Femur (tissue), 1 donor: ENCODE measurements at regions not wholly inside any gene's neighbourhood (a gene's known extent, or its start where the extent isn't known, plus 50 kb on each side); places are given as distances from the start of the nearest gene placed in this dataset.
"Not testable (repeated sequence)": the region's sequence is repeated elsewhere in the genome, so short reads cannot be mapped to it uniquely, and the experiment has no call there.

Experiments used
- DNase-seq: peaks from one replicate; pipeline ENCODE4 v3.0.0-alpha.2; 2017

GRCh38 chrX:74063426-74064155, 211.1 kb upstream of the XIST start:
- no peak for DNase-seq

- no peak for DNase-seq
Observed at GRCh38 chrX:74061879-74062278, 209.4 kb upstream of the XIST start.

- DNase-seq = no peak
Observed at GRCh38 chrX:74049126-74049525, 196.6 kb upstream of the XIST start.

GRCh38 chrX:74034066-74034465, 181.6 kb upstream of the XIST start:
- not testable (repeated sequence) for DNase-seq

DNA sequence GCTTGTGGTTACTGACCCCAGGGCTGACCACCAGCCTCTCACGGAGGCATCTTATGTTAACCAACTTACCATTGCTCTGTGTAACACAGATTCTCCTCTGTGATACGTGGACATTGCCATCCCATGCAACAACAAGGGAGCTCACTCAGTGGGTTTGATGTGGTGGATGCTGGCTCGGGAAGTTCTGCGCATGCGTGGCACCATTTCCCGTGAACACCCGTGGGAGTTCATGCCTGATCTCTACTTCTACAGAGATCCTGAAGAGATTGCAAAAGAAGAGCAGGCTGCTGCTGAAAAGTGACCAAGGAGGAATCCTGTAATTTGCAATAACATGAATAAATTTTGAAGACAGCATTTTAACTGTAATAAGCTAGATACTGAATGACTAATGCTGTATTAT, 179.0 kb upstream of the XIST start:
- not testable (repeated sequence) for DNase-seq

DNA sequence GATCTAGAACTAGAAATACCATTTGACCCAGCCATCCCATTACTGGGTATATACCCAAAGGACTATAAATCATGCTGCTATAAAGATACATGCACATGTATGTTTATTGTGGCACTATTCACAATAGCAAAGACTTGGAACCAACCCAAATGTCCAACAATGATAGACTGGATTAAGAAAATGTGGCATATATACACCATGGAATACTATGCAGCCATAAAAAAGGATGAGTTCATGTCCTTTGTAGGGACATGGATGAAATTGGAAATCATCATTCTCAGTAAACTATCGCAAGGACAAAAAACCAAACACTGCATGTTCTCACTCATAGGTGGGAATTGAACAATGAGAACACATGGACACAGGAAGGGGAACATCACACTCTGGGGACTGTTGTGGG, 178.3 kb upstream of the XIST start:
- DNase-seq = not testable (repeated sequence)

DNA sequence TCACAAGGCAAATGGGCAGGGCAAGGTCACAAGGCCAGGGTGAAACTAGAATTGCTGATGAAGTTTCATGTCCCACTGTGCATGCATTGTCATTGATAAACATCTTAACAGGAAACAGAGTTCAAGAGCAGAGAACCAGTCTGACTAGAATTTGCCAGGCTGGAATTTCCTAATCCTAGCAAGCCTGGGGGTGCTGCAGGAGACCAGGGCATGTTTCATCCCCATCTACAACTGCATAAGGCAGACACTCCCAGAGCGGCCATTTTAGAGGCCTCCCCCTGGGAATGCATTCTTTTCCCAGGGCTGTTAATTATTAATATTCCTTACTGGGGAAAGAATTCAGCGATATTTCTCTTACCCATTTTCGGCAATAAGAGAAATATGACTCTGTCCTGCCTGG, 172.6 kb upstream of the XIST start:
- not testable (repeated sequence) for DNase-seq

DNA sequence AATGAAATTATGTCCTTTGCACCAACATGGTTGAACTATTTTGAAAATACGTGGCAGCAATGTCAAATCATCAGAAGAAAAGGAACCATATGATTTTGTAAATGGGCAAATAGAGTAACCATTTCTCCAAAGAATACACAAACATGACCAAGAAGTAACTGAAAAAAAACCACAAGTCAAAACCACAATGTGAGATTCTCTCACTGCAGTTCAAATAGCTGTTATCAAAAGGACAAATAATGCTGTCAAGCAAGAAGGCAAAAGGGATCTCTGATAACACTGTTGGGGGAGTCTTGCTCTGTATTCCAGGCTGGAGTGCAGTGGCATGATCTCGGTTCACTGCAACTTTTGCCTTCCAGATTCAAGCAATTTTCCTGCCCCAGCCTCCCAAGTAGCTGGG, 170.7 kb upstream of the XIST start:
- DNase-seq = no peak

GRCh38 chrX:74018253-74018652, 165.7 kb upstream of the XIST start:
- no peak for DNase-seq

- DNase-seq = peak; percentile 49
Observed at GRCh38 chrX:74015379-74016019, 163.0 kb upstream of the XIST start.

DNA sequence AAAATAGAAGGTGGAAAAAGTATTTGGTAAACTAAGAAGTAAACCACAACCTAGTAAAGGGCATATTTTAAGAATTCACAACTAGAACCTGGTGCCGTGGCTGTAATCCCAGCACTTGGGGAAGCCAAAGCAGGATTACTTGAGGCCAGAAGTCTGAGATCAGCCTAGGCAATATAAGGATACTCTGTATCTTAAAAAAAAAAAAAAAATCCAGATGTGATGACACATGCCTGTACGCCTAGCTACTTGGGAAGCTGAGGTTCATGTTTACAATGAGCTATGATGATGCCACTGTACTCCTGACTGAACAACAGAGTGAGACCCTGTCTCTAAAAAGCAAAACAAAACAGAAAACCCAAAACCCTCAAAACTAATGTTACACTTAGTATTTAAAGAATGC, 156.5 kb upstream of the XIST start:
- no peak for DNase-seq

DNA sequence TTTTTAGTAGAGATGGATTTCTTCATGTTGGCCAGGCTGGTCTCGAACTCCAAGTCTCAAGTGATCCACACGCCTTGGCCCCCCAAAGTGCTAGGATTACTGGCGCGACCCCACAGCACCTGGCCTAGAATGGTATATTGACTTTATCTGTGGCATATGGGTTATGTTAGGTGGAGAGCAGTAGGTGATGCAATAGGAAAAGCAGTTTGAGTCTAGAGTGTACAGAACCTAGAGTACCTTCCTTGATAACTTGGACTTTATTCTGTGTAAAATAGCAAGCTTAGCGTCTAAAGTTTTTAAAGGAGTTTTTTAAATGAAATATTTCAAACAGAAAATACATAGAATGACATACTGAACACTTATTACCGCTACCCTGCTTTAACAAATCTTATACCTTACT, 139.5 kb upstream of the XIST start:
- DNase-seq = no peak

DNA sequence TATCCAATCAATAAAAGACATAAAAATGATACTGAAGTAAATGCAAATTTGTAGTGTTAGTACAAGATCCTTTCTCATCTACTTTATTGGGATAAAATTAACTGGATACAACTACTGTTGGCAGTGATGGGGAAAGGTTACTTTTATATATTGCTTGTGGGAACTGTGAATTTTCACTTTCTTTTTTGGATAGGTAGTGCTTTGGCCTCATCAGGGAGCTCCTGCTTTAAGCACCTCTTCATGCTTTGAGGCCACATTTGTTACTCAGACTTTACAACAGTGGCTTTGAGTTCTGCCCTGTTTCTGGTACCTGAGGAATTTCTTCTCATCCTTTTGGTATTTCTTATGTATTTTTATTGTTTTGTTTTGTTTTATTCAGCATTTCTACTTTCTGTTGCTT, 134.7 kb upstream of the XIST start:
- DNase-seq = no peak

DNA sequence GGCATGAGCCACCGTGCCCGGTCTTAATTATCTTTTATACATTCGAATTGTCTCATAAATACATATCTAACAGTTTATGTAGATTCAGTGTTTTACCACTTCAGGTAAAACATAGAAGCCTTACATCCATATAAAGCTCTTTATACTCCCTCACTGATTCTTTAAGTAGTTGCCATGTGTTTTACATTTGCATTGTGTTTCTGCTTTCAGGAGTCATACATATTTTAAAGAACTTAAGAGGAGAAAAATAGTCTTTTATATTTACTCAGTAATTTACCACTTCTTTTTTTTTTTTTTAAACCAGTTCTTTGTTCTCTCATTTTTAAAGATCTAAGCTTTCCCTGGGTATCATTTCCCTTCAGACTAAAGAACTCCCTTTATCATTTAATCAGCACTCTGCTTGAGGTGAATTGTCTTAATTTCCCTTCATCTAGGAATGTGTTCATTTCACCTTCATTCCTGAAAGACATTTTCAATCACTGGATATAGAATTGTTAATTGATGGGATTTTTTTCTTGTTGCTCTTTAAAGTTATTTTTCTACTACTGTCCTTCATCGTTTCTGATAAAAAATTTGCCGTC, 127.1 kb upstream of the XIST start:
- no peak for DNase-seq

DNA sequence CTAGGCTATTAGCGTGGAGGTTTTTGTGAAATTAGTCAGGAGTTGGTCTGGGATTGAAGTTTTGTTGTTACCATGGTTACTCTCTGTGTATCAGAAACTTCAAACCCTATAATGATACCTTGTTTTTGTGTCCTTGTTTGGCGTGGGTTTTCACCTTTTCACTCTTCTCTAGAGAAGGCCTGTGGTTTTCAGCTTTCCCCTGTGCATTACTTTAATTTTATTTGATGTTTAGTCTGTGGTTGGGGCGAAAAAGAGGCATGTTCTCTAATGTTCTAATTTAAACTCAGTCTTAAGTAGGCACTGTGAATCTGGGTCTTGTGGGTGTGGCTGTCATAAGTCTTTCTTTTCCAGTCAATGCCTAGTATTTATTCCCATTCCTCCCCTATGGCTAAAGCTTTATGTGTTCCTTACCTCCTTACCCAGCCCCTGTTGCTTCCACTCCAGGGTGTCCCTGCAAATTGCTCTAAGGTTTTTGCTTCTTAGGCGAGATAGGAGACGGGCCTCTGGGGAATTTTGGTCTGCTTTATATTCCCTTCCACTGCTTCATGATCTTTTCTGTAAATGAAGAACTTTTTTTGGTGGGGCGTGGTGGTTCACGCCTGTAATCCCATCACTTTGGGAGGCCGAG, 125.1 kb upstream of the XIST start:
- no peak for DNase-seq

GRCh38 chrX:73967461-73967860, 114.9 kb upstream of the XIST start:
- not testable (repeated sequence) for DNase-seq

- no peak for DNase-seq
Observed at GRCh38 chrX:73965833-73966232, 113.3 kb upstream of the XIST start.

DNA sequence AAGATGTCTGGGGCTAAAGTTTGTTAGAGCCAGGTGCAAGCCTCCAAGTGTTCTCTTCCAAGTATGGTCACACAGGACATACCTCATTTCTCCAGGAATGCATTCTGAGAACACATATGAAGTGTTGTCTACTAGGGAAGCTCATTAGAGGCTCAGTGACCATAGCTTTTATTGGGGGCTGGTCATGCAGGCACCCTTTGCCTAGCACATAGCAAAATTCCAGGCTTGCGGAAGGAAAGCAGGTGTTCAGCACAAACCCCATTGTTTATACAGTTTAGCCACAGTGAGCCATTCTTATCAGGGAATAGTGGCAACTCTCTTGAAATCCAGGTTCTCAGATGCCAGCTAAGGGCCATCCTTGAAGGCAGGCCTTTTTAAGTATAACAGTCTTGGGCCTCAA, 112.1 kb upstream of the XIST start:
- no peak for DNase-seq

- DNase-seq = no peak
Observed at GRCh38 chrX:73963682-73964081, 111.2 kb upstream of the XIST start.

GRCh38 chrX:73962948-73963347, 110.4 kb upstream of the XIST start:
- DNase-seq = no peak

- not testable (repeated sequence) for DNase-seq
Observed at GRCh38 chrX:73961867-73962266, 109.4 kb upstream of the XIST start.

DNA sequence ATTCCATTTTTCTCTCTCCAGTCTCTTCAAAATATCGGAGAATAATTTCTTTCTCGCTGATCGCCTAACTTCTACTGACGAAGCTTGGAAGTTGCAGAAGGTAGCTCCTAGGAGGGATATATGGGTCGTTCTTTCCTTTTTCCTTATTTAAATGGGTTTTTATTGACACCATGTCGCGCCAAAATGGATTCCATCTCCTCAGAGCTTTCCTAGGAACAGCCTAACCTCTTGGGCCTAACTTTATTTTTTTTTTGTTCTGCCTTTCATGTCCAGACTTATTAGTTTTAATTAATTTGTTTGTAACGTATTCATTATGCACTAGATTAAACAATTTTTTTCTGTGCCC, 92.0 kb upstream of the XIST start:
- DNase-seq = no peak

DNA sequence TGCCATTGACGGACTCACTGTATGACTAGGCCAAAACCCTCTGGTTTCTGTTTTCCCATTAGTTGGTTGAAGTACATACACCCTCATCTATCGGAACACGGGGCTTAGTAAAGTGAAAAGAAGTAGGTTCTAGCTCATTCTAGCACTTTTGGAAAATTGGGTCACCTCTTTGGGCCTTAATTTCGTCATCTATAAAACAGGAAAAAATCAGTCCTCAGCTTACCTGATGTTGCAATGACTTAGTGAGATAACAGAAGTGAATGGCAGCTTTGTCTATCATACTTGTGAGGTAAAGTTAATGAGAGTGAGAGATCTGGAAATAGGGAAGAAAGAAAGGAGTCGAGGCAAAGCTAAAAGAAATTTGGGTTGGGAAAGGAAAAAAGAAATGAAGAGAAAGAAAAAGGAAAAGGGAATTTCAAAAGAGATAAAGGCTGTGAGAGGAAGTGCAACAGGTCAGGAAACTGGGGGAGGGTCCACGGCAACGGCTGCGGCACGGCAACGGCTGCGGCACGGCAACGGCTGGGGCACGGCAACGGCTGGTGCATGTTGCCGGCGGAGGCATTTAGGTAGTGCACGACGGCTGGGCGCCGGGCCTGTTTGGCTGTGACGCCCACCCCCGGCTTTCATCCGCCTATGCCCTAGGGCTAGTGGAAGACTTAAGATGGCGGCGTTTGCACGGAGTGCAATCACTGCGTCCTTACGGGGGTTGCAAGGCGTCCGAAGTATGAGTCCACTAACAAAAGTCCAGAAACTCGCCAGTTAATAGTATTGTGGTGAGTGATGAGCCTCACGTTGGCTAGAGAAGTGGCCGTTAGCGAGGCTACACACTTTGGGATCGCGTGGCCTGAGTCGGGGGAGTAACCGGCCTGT, 91.4 kb upstream of the XIST start:
- peak; percentile 95 for DNase-seq
